ENCODE measurements at regions not wholly inside any gene's neighbourhood (a gene's known extent, or its start where the extent isn't known, plus 50 kb on each side); places are given as distances from the start of the nearest gene placed in this dataset.

DNA sequence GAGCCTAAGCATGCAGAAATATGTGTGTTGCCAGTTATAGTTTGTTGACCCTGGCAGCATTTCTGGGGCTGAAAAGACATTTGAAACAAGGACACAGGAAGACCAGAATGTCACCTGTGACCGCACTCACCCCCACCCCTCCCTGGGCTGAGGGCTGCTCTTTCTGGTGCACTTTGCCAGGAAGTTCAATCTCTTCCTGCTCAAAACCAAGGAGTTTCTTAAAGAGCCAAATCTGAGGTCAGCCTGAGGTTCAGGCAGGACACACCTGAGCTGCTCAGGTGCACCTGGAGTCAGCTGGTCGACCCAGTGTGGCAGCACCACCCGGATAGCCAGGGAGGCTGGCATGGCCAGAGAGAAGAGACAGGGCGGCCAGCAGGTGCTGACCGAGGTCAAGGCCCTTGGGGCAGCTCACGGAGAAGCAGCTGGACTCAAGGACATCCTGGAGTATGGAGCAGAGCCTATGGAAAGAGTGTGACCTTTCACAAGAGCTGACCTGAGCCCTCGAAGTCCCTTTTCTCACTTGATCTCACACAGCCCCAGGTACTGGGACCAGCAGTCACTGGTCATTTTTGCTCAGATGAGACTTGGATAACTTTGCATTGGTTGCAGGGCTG lies 376.9 kb upstream of the IRX4 start:
- Histone ChIP-seq H3K9me2 (ENCODE audit: insufficient read depth, low read length) (no peaks in the 10 kb centered on the region), H3K79me2 (replicated peaks; ENCODE audit: insufficient read depth, low read length) (no peaks in the 10 kb centered on the region), H3K36me3 (ENCODE audit: insufficient read depth, low read length) (no peaks in the 10 kb centered on the region), H3F3A (ENCODE audit: insufficient read depth, low read length, poor library complexity, severe bottlenecking) (no peaks in the 10 kb centered on the region), H3K4me2 (ENCODE audit: low read length) (no peak overlapping the region), H3K9me3 (ENCODE audit: low read length) (no peaks in the 10 kb centered on the region), H4K20me1 (ENCODE audit: insufficient read depth) (no peaks in the 10 kb centered on the region), H3K27ac (ENCODE audit: low read length) (no peak overlapping the region), H2AFZ (ENCODE audit: low read depth, low read length) (no peak overlapping the region), H3K9ac (ENCODE audit: low read length) (no peak overlapping the region), H3K27me3 (ENCODE audit: insufficient read depth, low read depth, low read length) (no peaks in the 10 kb centered on the region), H3K4me3 (ENCODE audit: low read length) (no peak overlapping the region)
- TF ChIP-seq, protein P1, sequence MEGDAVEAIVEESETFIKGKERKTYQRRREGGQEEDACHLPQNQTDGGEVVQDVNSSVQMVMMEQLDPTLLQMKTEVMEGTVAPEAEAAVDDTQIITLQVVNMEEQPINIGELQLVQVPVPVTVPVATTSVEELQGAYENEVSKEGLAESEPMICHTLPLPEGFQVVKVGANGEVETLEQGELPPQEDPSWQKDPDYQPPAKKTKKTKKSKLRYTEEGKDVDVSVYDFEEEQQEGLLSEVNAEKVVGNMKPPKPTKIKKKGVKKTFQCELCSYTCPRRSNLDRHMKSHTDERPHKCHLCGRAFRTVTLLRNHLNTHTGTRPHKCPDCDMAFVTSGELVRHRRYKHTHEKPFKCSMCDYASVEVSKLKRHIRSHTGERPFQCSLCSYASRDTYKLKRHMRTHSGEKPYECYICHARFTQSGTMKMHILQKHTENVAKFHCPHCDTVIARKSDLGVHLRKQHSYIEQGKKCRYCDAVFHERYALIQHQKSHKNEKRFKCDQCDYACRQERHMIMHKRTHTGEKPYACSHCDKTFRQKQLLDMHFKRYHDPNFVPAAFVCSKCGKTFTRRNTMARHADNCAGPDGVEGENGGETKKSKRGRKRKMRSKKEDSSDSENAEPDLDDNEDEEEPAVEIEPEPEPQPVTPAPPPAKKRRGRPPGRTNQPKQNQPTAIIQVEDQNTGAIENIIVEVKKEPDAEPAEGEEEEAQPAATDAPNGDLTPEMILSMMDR (IDR thresholded peaks at IDR 0.05; ENCODE audit: poor library complexity, severe bottlenecking), result no peak
- no peak for TF ChIP-seq MXI1 (conservative IDR thresholded peaks at IDR 0.05; ENCODE audit: poor library complexity, severe bottlenecking)
- no peak for TF ChIP-seq RAD21 (conservative IDR thresholded peaks at IDR 0.05)
- TF ChIP-seq TAF1 (IDR thresholded peaks at IDR 0.05; ENCODE audit: low read depth), result no peak
- TF ChIP-seq, protein P2, sequence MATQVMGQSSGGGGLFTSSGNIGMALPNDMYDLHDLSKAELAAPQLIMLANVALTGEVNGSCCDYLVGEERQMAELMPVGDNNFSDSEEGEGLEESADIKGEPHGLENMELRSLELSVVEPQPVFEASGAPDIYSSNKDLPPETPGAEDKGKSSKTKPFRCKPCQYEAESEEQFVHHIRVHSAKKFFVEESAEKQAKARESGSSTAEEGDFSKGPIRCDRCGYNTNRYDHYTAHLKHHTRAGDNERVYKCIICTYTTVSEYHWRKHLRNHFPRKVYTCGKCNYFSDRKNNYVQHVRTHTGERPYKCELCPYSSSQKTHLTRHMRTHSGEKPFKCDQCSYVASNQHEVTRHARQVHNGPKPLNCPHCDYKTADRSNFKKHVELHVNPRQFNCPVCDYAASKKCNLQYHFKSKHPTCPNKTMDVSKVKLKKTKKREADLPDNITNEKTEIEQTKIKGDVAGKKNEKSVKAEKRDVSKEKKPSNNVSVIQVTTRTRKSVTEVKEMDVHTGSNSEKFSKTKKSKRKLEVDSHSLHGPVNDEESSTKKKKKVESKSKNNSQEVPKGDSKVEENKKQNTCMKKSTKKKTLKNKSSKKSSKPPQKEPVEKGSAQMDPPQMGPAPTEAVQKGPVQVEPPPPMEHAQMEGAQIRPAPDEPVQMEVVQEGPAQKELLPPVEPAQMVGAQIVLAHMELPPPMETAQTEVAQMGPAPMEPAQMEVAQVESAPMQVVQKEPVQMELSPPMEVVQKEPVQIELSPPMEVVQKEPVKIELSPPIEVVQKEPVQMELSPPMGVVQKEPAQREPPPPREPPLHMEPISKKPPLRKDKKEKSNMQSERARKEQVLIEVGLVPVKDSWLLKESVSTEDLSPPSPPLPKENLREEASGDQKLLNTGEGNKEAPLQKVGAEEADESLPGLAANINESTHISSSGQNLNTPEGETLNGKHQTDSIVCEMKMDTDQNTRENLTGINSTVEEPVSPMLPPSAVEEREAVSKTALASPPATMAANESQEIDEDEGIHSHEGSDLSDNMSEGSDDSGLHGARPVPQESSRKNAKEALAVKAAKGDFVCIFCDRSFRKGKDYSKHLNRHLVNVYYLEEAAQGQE (IDR thresholded peaks at IDR 0.05; ENCODE audit: borderline replicate concordance), result no peak
- no peak for TF ChIP-seq EP300 (conservative IDR thresholded peaks at IDR 0.05; ENCODE audit: poor library complexity, severe bottlenecking)
- no peak for TF ChIP-seq EZH2 (IDR thresholded peaks at IDR 0.05; ENCODE audit: borderline replicate concordance, insufficient read depth, low read length, poor library complexity, severe bottlenecking)
- TF ChIP-seq POLR2AphosphoS5 (IDR thresholded peaks at IDR 0.05), result no peak
- no peak for TF ChIP-seq SMC3 (conservative IDR thresholded peaks at IDR 0.05; ENCODE audit: poor library complexity)

DNA sequence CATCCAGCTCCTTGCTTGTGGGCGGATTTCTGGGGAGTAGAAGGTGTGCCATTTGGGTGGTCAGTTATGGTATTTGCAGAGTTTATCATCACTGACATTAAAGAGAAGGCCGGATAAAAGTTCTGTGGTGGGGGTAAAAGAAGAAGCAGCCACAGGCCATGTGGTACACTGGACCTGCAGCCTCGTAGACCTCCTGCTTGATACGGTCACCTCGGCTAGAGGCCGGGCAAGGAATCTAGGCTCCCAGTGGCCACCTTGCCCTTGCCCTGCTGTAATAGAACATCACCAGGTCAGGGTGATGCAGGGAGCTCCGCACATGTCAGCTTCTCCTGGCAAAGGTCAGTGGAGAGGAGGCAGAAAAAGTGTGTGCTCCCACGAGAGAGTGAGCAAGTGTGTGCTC lies 376.1 kb upstream of the IRX4 start:
- no peaks in the 10 kb centered on the region for H4K20me1 ChIP-seq (ENCODE audit: insufficient read depth)
- no peak for TF ChIP-seq MXI1 (conservative IDR thresholded peaks at IDR 0.05; ENCODE audit: poor library complexity, severe bottlenecking)
- TF ChIP-seq EZH2 (IDR thresholded peaks at IDR 0.05; ENCODE audit: borderline replicate concordance, insufficient read depth, low read length, poor library complexity, severe bottlenecking), result no peak
- no peak for TF ChIP-seq TAF1 (IDR thresholded peaks at IDR 0.05; ENCODE audit: low read depth)
- TF ChIP-seq, protein P1 (IDR thresholded peaks at IDR 0.05; ENCODE audit: poor library complexity, severe bottlenecking), result no peak
- no peak for TF ChIP-seq RAD21 (conservative IDR thresholded peaks at IDR 0.05)
- no peak for TF ChIP-seq EP300 (conservative IDR thresholded peaks at IDR 0.05; ENCODE audit: poor library complexity, severe bottlenecking)
- no peak for TF ChIP-seq SMC3 (conservative IDR thresholded peaks at IDR 0.05; ENCODE audit: poor library complexity)
- TF ChIP-seq, protein P2 (IDR thresholded peaks at IDR 0.05; ENCODE audit: borderline replicate concordance), result no peak
- TF ChIP-seq POLR2AphosphoS5 (IDR thresholded peaks at IDR 0.05), result no peak
- H2AFZ ChIP-seq (ENCODE audit: low read depth, low read length), result no peak overlapping the region
- H3F3A ChIP-seq (ENCODE audit: insufficient read depth, low read length, poor library complexity, severe bottlenecking), result no peaks in the 10 kb centered on the region
- H3K36me3 ChIP-seq (ENCODE audit: insufficient read depth, low read length), result no peaks in the 10 kb centered on the region
- no peaks in the 10 kb centered on the region for H3K27me3 ChIP-seq (ENCODE audit: insufficient read depth, low read depth, low read length)
- H3K79me2 ChIP-seq (replicated peaks; ENCODE audit: insufficient read depth, low read length), result no peaks in the 10 kb centered on the region
- no peak overlapping the region for H3K9ac ChIP-seq (ENCODE audit: low read length)
- H3K27ac ChIP-seq (ENCODE audit: low read length), result no peak overlapping the region
- H3K4me2 ChIP-seq (ENCODE audit: low read length), result no peak overlapping the region
- H3K9me2 ChIP-seq (ENCODE audit: insufficient read depth, low read length), result no peaks in the 10 kb centered on the region
- H3K9me3 ChIP-seq (ENCODE audit: low read length), result no peaks in the 10 kb centered on the region
- no peak overlapping the region for H3K4me3 ChIP-seq (ENCODE audit: low read length)

Data from neural cell (in vitro differentiated cells).